ENCODE measurements at regions not wholly inside any gene's neighbourhood (a gene's known extent, or its start where the extent isn't known, plus 50 kb on each side); places are given as distances from the start of the nearest gene placed in this dataset.

DNA sequence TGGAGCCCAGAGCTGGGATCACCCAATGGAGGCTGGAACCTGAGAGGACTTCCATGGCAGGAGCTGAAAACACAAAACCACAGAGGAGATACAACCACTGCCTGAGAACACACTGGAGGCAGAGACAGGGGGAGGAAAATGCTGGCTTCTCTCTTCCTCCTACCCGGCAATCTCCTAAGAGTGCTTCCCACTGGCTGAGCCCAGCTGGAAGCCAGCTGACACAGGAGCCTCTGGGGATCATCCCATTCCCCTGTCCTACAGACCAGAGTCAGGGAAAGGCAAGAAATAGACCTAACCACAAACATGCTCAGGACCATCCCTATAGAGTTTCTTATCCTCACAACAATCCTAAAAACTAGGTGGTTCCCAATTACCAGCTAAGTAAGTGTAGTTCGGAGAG, 112.4 kb upstream of the CDH5 start:
- TF ChIP-seq GATA2 (IDR thresholded peaks at IDR 0.05; ENCODE audit: low read depth, low read length): no peak
- no peak for TF ChIP-seq GATA3 (IDR thresholded peaks at IDR 0.05; ENCODE audit: low read depth, low read length)
